GM12878 (cell line): ENCODE measurements at regions not wholly inside any gene's neighbourhood (a gene's known extent, or its start where the extent isn't known, plus 50 kb on each side); places are given as distances from the start of the nearest gene placed in this dataset.

Source experiments
- CTCF ChIP-seq, 3 experiments: IDR thresholded peaks in 2 of 3; conservative IDR thresholded peaks in 1 of 3; 2 replicates each; pipeline ENCODE4 v1.5.1; 2011; ENCODE audit warnings: low read depth in 3 of 3, low read length in 3 of 3, mild to moderate bottlenecking in 3 of 3, control low read depth in 2 of 3, moderate library complexity in 2 of 3, inconsistent platforms in 1 of 3, mixed read lengths in 1 of 3; ENCODE audit not compliant: control insufficient read depth in 2 of 3, insufficient read depth in 1 of 3; ENCODE audit errors: extremely low read depth in 1 of 3
- EZH2 ChIP-seq: IDR thresholded peaks from 2 replicates; pipeline ENCODE4 v1.6.1; 2012; ENCODE audit warnings: low read depth, mild to moderate bottlenecking, control low read depth, inconsistent platforms, low read length, borderline replicate concordance; ENCODE audit not compliant: control insufficient read depth
- MAX ChIP-seq: IDR thresholded peaks from 2 replicates; pipeline ENCODE4 v1.6.1; 2012; ENCODE audit warnings: low read depth, low read length, improper control_type of control experiment
- POLR2AphosphoS5 ChIP-seq: IDR thresholded peaks from 2 replicates; pipeline ENCODE4 v1.6.1; 2011; ENCODE audit warnings: mild to moderate bottlenecking, low read length, inconsistent platforms
- SRF ChIP-seq, 2 experiments: IDR thresholded peaks; 2 replicates each; pipeline ENCODE4 v1.6.1; 2011; ENCODE audit warnings: low read depth in 2 of 2, low read length in 2 of 2, mild to moderate bottlenecking in 1 of 2, moderate library complexity in 1 of 2
- ZBTB4 ChIP-seq: fragments of 450-650 bp; formaldehyde crosslinking; IDR thresholded peaks from 2 replicates; pipeline ENCODE4 v1.4.0; 2022; ENCODE audit warnings: mild to moderate bottlenecking, moderate library complexity

- TF ChIP-seq SRF (IDR thresholded peaks at IDR 0.05; ENCODE audit: low read depth in 2 of 2, low read length in 2 of 2) (no peak), CTCF (IDR thresholded peaks at IDR 0.05 in 2 of 3, conservative IDR thresholded peaks at IDR 0.05 in 1 of 3; ENCODE audit: control insufficient read depth in 2 of 3, extremely low read depth in 1 of 3, insufficient read depth in 1 of 3, low read depth in 3 of 3, low read length in 3 of 3) (no peak), MAX (no peak), ZBTB4 (CRISPR knock-in tag) (no peak), POLR2AphosphoS5 (no peak), EZH2 (no peak)
These were observed 76.6 kb upstream of the PROKR2 start for GRCh38 chr20:5393218-5393870.
